Right lobe of liver (tissue), 6 donors: ENCODE measurements at regions not wholly inside any gene's neighbourhood (a gene's known extent, or its start where the extent isn't known, plus 50 kb on each side); places are given as distances from the start of the nearest gene placed in this dataset.

Experiments
- ATAC-seq, 4 donors: fragments of 200-7000 bp; cut with Tn5 transposase; one replicate each; pipeline ENCODE4 v1.9.1; 2020; ENCODE audit warnings: mild to moderate bottlenecking in 4 of 4, moderate library complexity in 4 of 4
- DNase-seq, 3 donors: peaks; one replicate each; pipeline ENCODE4 v3.0.0-alpha.2; 2020
- H3K27ac ChIP-seq, 3 donors: fragments of 200-600 bp; one replicate each; pipeline ENCODE4 v1.8.0; 2022
- H3K27me3 ChIP-seq, 2 donors: fragments of 200-600 bp; one replicate each; pipeline ENCODE4 v1.8.0; 2022
- H3K36me3 ChIP-seq, 4 donors: fragments of 200-600 bp; sonication (generic) in 1 of 4; one replicate each; pipeline versions ENCODE4 v1.5.1 to v1.8.0; 2017 to 2022; ENCODE audit warnings: control low read depth in 1 of 4
- H3K4me1 ChIP-seq, 4 donors: fragments of 200-600 bp; sonication (generic) in 1 of 4; one replicate each; pipeline versions ENCODE4 v1.5.1 to v1.8.0; 2017 to 2022; ENCODE audit warnings: control low read depth in 1 of 4
- H3K4me3 ChIP-seq, 3 donors: fragments of 200-600 bp; one replicate each; pipeline ENCODE4 v1.8.0; 2022
- H3K9me3 ChIP-seq, 4 donors: fragments of 200-600 bp; sonication (generic) in 1 of 4; one replicate each; pipeline versions ENCODE4 v1.5.1 to v1.8.0; 2017 to 2022; ENCODE audit warnings: control low read depth in 1 of 4
- CTCF ChIP-seq, 4 donors: fragments of 200-600 bp in 3 of 4; fragments of 450-650 bp in 1 of 4; IDR thresholded peaks; one replicate each; pipeline versions ENCODE4 v1.5.1 to v1.8.0; 2016 to 2022; ENCODE audit warnings: antibody characterized with exemption in 4 of 4, mild to moderate bottlenecking in 2 of 4
- POLR2A ChIP-seq: fragments of 450-650 bp; IDR thresholded peaks from one replicate; pipeline ENCODE4 v1.6.1; 2017; ENCODE audit warnings: antibody characterized with exemption, mild to moderate bottlenecking
- WGBS: methylation state at CpG from one replicate; pipeline ENCODE4 v1.1.6; 2018; ENCODE audit warnings: low coverage, low lambda C conversion rate; ENCODE audit not compliant: insufficient coverage; ENCODE audit errors: missing lambda C conversion rate; 5-methylcytosine and 5-hydroxymethylcytosine counted together
- intact Hi-C, 2 donors: fragments of 100-400 bp; cut with DNase I; formaldehyde crosslinking; loops; one replicate each; pipeline versions ENCODE4 v1.11.2 to v1.14.1; 2022
- donor health status: DM: no; HTN: yes; CAD: no.
- donor health status: DM: no; HTN: no; CAD: no.
- donor health status: DM: no; HTN: no; CAD: no.
- donor health status: DM: no; HTN: yes; CAD: no.
- donor health status: DM: no; HTN: yes; CAD: no.

DNA sequence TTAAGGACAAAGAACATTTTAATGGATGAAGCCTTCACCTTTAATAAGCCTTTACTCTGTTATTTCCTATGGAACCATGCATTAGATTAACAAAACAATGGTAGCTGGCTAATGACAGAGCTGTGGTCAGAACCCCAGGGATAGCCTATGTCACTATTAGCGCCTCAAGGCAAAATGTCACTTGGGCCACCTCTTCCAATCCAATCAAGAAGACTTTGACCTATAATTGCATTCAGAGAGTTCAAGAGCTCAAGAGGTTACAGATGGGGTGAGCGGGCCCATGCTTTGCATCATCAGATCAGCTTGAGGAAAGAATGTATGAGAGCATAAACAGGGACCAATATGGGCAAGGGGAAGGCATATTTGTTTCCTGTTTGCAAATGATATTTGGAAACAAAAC lies 425.1 kb downstream of the ARHGEF28 start:
- 100% methylated on average over 2 of the region's 2 CpGs for WGBS
- Histone ChIP-seq H3K27me3 (no peaks in the 10 kb centered on the region), H3K9me3 (no peaks in the 10 kb centered on the region), H3K36me3 (no peaks in the 10 kb centered on the region), H3K4me3 (no peak overlapping the region), H3K27ac (no peak overlapping the region), H3K4me1 (no peaks in the 10 kb centered on the region)
- DNase-seq, result no peak
- intact Hi-C loops, result no loop called here
- no peak for TF ChIP-seq CTCF (IDR thresholded peaks at IDR 0.05)
- no peak for TF ChIP-seq POLR2A
- ATAC-seq, result no peak

DNA sequence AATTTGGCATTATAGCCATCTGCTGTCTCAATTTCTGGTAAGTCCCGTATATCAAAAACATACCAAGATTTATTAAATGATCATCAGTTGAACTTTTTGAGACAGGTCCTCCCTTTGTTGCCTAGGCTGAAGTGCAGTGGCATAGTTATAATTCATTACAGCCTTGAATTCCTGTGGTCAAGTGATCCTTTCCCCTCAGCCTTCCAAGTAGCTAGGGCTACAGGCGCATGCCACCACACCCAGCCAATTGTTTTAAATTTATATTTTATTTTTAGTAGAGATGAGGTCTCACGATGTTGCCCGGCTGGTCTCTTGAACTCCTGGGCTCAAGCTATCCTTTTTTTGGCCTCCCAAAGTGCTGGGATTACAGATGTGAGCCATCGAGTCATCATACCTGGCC lies 418.9 kb downstream of the ARHGEF28 start:
- Histone ChIP-seq H3K9me3 (no peaks in the 10 kb centered on the region), H3K4me1 (no peaks in the 10 kb centered on the region), H3K36me3 (no peaks in the 10 kb centered on the region), H3K27ac (no peak overlapping the region), H3K4me3 (no peak overlapping the region), H3K27me3 (no peaks in the 10 kb centered on the region)
- DNase-seq, result no peak
- intact Hi-C loops, result no loop called here
- TF ChIP-seq POLR2A (no peak), CTCF (IDR thresholded peaks at IDR 0.05) (no peak)
- 90% methylated on average over 4 of the region's 5 CpGs for WGBS
- no peak for ATAC-seq

- TF ChIP-seq CTCF (IDR thresholded peaks at IDR 0.05) (no peak), POLR2A (no peak)
- H3K4me1 ChIP-seq, result no peaks in the 10 kb centered on the region
- intact Hi-C loops, result no loop called here
- no peak overlapping the region for H3K4me3 ChIP-seq
- H3K36me3 ChIP-seq, result no peaks in the 10 kb centered on the region
- no peaks in the 10 kb centered on the region for H3K9me3 ChIP-seq
- no peak for ATAC-seq
- 79% methylated on average over 3 of the region's 4 CpGs for WGBS
- no peak for DNase-seq
- H3K27me3 ChIP-seq, result no peaks in the 10 kb centered on the region
- no peak overlapping the region for H3K27ac ChIP-seq
Measured at GRCh38 chr5:74042959-74043358, 417.0 kb downstream of the ARHGEF28 start.

DNA sequence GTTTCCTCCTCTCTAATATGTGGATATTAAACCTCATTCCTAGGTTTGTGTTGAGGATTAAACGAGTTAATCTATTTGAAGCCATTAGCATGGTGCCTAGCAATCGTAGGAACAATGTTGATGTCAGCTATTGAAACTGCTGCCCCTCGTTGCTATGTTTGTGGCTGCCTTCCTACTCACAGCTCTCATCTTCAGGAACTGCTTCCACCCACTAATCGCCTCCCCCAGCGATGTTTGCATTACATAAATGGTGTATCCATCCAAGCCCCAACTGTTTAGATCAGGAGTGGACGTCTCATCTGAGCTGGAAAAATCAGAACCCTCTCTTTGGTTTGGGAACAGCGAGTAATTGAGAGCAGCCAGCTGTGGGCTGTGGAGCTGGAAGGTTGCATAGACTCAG lies 416.6 kb downstream of the ARHGEF28 start:
- no peak overlapping the region for H3K27ac ChIP-seq
- H3K4me1 ChIP-seq, result no peaks in the 10 kb centered on the region
- H3K9me3 ChIP-seq, result no peaks in the 10 kb centered on the region
- 68% methylated on average over 7 of the region's 7 CpGs for WGBS
- ATAC-seq (no peak), DNase-seq (no peak)
- H3K36me3 ChIP-seq, result no peaks in the 10 kb centered on the region
- H3K27me3 ChIP-seq, result no peaks in the 10 kb centered on the region
- intact Hi-C loops, result no loop called here
- H3K4me3 ChIP-seq, result no peak overlapping the region
- no peak for TF ChIP-seq POLR2A
- TF ChIP-seq CTCF (IDR thresholded peaks at IDR 0.05), result no peak

DNA sequence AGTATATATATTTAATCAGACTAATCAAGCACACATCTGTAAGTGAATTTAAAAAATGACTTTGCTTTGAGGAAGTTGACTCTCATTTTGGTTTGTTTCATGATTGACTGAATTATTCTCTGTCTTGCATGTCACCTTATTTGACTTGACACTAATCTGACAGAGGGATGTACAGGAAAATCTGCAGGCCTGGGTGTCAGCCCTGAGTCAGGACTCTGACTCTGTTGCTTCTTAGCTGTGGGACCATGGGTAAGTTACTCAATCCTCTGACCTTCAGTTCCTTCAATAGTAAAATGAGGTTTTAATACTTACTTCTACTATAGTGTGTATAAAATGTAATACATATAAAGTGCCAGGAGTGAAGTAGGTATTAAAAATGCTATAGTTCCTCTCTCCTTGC lies 415.9 kb downstream of the ARHGEF28 start:
- Histone ChIP-seq H3K4me3 (no peak overlapping the region), H3K27ac (no peak overlapping the region), H3K27me3 (no peaks in the 10 kb centered on the region), H3K36me3 (no peaks in the 10 kb centered on the region), H3K9me3 (no peaks in the 10 kb centered on the region), H3K4me1 (no peaks in the 10 kb centered on the region)
- intact Hi-C loops, result no loop called here
- no peak for ATAC-seq
- no peak for DNase-seq
- TF ChIP-seq POLR2A (no peak), CTCF (IDR thresholded peaks at IDR 0.05) (no peak)
